ENCODE measurements at regions not wholly inside any gene's neighbourhood (a gene's known extent, or its start where the extent isn't known, plus 50 kb on each side); places are given as distances from the start of the nearest gene placed in this dataset.
"Not testable (repeated sequence)": the region's sequence is repeated elsewhere in the genome, so short reads cannot be mapped to it uniquely, and the experiment has no call there.

DNA sequence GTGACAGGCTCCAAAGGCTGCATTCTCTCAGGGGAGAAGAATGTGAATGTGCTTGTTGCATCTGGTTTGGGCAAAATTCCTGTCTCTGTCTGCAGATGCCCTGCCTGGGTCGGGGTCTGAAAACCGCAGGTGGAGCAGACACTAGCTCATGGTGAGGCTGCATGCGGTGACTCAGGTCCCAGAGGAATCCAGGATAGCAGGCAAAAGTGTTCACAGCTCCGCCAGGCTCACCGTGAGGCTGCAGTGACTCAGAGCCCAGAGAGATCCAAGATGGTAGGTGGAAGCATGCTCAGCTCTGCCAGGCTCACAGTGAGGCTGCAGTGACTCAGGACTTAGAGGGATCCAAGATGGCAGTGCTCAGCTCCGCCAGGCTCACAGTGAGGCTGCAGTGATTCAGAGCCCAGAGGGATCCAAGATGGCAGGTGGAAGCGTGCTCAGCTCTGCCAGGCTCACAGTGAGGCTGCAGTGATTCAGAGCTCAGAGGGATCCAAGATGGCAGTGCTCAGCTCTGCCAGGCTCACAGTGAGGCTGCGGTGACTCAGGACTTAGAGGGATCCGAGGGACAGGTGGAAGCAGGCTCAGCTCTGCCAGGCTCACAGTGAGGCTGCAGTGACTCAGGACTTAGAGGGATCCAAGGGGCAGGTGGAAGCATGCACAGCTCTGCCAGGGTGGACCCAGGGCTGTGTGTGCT, 200.5 kb downstream of the ACKR3 start:
- peak in 2 of 51 donors; percentile 17 to 80 for DNase-seq

DNA sequence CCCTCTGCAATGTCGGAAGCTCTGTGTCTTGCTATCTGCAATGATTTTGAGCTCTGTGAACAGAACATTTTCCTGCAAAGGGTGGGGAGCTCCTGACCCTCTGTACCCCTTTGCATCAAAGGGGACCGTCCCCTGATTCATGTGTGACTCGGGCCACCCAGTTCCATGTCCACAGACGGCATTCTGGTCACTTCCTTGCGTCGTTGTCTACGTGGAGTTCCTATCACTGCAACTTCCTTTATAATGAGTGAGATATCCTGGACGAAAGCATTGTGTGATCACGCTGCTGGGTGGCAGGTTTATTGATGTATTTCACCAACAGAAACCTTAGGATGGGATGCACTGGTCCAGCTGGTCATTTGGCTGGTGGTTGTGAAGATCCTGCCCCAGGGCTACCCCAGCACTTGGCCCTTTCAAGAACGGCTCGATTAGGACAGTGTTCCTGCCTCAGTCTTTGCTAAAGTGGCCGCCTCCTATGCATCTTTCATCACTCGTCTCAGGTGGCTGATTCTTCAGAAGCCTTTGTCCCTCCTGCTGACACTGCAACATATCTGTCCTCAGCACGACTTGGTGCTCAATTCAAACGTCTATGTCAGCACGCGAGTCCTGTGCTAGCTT, 202.7 kb downstream of the ACKR3 start:
- DNase-seq: no peak

DNA sequence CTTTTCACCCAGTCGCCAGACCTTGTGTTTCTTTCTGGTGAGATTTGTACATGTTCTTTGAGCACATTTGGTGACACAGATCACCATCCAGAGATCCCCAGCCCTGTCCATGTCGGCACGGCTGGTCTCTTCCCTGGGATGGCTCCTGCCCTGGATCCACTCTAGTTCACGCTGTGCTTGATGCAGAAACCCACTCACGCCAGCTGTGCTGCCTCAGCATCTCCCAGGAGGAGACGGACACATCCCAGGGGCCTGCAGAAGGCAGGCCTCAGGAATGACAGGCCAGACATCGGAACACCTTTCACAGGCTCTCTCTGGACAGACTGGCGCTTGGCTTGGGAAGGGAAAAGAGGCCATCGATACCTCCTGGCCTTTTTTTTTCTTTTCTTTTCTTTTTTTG, 203.6 kb downstream of the ACKR3 start:
- DNase-seq: no peak

DNA sequence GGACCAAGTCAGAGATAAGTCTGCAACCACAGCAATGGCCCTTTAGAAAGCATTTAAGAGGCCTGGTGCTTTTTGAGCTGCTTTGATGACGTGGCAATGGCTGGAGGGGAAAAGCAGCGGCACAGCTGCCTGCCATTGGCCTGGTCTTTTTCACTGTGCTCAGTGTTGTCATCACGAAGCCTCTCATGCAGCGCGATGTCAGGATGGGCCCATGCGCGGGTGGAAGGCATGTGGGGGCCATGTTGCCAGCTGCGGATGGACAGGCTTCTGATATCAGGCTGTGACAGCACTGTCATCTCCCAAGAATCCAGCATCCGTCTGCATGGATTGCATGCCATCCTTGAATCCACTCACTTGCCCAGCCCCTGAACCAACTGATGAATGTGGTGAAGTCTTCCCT, 204.5 kb downstream of the ACKR3 start:
- DNase-seq: no peak

DNA sequence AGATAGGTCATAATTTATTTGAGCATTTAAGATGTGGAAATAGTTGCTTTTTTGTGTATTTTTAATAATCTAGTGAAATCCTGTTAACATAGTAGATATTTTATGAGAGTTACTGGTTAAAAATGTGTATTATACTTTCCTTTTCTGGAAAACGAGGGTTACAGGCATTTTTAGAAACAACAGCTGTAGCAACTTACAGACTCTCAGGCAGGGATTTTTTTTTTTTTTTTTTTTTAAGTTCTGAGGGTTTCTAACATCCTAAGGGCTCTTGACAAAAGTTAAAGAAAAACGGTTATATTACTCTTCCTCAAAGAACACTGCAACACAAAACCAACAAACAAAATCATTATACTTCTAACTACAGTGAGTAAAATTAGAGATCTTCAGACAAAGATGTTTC, 205.9 kb downstream of the ACKR3 start:
- DNase-seq: no peak

DNA sequence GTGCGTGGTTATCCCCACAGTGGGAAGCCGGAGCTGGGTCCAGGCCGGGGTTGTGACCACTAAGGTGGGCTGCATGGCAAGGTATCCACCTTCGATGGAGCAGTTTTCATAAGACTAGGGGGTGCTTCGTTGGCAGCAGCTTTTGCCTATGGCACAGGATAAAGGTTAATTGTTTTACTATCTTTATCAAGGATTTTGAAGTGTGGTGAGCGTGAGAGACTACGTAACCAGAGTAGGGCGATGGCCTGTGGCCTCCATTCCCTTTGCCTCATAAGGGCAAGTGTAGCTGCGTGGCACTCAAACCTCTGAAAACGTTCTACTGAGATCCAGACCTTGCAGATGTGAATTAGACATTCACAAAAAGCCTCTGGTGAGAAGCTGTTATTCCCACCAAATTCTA, 206.6 kb downstream of the ACKR3 start:
- DNase-seq: no peak

DNA sequence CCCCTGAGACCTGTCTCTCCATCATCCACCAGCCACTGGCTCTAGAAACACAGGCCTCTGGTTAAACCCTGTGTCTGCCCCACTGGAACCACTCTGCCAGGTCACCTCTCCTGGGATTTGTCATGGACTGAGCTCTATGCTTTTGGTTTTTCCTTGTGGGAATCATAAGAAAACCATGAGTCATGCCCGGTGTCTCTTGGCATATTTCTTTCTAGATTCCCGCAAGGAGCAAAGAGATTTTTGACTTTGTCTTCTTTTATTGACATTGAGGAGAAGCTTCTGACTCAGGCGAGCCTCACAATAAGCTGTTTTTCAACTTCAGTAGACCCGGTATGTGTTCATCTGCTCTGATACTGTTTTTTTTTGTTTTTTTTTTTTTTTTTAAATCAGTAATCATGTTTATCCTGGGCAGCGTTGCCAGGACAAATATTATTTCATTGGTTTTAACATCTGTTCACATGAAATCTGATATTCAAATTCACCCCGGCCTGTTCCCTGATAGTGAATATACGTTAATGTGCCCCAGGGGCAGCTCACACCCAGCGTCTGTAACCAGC, 207.1 kb downstream of the ACKR3 start:
- DNase-seq: no peak

DNA sequence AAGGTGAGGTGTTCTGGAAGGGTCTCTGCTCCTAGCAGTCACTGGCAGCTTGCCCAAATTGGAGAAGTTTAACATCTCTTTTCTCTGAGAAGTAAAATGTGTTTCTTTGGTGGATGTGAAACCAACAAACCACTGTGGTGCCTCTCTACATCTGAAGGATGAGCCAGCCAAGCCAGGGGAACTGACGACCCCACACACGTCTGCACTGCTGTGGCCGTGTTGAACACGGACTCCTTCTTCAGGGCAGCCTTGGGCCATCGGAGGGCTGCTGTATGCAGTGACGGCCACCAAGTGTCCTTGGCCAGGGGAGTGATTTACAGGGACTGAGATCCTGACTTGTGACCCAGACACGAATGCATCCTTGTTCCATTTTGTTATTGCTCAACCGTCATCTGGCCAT, 207.8 kb downstream of the ACKR3 start:
- no peak for DNase-seq

DNA sequence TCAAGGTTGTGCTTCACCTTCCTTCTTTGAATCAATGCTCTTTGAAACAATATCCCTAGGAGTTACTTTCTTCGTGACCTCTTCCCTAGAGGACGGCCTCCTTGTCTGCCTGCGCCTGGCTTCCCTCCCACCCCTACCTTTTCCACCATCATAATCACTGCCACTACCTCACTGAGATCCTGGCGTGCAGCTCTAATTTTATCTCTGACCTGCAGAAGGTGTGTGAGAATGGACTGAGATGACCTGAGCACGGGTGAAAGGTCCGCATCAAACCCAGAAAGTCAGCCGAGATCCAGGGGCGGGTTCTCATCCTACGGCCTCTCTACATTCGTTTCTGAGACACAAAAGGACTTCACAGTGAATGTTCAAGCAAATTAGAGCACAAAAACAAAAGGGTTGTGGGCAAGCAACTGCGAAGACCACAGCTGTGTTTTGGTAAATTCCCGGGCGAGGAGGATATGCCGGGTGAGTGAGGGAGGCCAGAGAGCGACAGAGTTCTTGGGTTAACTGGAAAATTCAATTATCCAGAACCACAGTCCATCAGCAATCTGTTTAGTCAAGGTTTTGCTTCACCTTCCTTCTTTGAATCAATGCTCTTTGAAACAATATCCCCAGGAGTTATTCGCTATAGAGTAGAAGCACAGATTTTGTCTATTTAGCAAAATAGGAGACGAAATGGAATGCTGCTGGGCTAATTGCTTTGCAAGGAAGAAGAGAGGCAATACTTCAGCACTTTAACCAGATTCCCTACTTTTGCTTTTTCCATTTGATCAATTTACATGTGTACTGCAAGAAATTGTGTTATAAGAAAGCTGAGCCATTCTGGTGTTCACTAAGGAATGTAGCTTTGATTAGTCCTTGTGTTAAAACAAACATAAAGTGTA, 212.6 kb downstream of the ACKR3 start:
- no peak for DNase-seq

DNA sequence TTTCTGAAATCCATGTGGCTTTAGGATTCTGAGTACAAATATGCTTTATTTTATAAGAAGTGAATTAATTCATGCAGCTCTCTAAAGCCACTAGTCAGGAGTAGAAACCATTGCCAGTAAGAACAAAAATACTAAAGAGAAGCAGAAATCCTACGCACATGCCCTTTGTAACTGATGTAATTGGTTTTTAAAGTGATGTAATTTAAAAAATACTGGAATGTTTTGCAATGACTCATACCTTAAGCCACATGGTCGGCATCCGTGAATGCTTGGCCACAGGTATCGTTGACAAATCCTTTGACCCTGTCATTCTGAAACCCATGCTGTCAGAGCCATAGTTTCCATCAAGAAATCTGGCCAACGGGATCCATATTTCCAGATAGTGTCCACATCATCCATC, 213.3 kb downstream of the ACKR3 start:
- no peak for DNase-seq

DNA sequence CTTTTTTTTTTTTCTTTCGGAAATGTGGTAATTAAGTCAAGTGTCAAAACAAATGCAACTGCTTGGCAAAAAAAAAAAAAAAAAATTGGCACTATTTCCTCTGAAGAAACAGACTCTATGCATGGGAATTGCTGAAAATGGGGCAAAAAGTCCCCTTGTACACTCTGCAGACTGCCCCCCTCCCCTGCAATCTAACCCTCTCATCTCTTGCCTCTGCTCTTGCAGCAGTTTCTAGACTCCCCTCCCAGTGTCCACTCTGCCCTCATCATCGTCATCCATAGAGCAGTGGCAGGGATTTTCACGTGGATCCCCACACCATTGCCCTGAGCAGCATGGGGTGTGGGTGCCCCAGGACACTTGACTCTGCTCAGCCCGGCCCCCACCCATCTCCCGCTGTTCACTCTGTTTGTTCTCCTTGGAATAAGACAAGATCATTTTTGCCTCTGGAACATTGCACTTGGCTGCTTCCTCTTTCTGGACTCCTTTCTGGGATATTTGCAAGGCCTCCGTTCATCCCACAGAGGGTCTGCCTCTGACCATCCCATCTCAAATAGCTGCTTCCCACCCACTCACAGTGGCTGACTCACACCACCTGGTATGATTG, 213.9 kb downstream of the ACKR3 start:
- DNase-seq: no peak

DNA sequence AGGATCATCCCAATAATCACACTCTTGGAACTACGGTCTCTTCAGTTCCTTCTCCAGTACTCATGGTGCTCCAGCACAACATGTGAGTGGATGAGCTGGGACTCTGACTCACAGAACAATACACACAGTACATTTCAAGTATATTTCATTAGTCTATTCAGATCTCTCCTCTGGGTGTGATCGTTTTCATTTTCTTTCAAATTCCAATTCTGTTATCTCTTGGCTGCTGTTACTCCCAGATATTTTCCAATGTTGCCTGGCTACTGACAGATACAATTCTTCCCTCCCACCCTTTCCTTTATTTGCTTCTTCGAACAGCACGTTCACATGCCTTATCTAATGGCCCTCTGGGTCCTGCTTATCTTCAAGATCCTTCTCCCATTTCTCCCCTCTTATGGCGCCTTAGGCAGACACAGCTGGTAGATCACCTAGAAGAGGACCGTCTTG, 216.0 kb downstream of the ACKR3 start:
- DNase-seq: no peak

DNA sequence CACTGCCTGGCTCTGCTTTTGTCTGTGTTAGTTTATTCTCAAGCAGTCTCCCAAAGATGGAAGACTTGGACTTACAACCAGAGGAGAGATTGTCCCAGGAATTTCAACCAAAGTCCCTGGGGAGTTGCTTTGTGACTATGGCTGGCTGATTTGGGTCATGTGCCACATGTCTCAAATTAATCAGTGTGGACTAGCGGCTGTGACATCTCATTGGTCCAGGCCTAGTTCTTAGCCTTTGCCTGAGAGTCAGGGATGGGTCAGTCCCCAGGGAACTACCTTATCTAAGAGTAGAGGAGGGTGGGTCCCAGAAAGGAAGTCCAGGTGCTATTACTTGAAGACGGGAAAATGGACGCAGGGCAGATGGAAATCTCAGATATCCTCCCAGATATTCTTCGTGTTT, 217.1 kb downstream of the ACKR3 start:
- no peak for DNase-seq

DNA sequence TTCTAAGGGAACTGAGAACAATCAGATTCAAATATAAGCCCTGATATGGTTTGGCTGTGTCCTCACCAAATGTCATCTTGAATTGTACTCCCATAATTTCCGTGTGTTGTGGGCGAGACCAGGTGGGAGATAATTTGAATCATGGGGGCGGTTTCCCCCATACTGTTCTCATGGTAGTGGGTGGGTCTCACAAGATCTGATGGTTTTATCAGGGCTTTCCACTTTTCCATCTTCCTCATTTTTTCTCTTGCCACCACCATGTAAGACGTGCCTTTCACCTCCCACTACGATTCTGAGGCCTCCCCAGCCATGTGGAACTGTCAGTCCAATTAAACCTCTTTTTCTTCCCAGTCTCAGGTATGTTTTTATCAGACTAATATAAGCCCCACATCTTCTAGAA, 217.8 kb downstream of the ACKR3 start:
- not testable (repeated sequence) for DNase-seq

DNA sequence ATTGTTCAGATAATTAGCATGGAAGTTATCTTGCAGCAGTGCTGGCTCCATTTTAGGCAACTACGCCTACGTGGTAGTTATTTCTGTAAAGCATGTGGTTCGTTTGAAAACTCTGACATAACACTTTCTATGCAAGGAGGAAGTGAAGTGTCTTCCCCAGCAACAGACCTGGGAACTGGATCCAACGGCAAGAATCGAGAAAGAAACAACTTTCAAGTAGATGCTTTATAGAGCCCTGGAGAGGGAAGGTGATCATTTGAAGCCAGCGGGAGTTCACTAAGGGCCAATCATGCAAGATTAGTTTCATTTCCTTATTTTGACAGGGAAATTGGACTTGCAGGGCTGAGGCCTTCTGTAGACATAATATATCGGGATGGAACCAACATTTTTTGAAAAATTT, 218.3 kb downstream of the ACKR3 start:
- peak in 3 of 51 donors; percentile 6 to 40 (median 15) for DNase-seq

DNA sequence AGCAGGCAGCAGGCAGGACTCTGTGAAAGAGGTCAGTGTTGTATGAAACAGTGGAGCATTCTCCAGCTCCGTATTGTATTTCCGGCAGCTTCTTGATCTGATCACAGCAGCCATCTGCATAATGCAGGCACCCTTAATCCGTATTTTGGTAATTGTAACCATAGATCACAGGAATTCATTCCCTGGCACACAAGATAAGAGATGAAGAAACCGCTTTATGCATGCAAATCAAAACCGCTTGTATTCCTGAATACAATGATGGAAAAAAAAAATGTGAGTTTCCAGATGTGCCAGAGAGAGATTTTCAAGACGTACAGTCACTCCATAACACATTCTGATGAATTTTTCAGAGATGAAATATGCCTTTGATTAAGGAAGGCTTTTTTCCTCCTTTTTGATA, 221.3 kb downstream of the ACKR3 start:
- DNase-seq: no peak

DNA sequence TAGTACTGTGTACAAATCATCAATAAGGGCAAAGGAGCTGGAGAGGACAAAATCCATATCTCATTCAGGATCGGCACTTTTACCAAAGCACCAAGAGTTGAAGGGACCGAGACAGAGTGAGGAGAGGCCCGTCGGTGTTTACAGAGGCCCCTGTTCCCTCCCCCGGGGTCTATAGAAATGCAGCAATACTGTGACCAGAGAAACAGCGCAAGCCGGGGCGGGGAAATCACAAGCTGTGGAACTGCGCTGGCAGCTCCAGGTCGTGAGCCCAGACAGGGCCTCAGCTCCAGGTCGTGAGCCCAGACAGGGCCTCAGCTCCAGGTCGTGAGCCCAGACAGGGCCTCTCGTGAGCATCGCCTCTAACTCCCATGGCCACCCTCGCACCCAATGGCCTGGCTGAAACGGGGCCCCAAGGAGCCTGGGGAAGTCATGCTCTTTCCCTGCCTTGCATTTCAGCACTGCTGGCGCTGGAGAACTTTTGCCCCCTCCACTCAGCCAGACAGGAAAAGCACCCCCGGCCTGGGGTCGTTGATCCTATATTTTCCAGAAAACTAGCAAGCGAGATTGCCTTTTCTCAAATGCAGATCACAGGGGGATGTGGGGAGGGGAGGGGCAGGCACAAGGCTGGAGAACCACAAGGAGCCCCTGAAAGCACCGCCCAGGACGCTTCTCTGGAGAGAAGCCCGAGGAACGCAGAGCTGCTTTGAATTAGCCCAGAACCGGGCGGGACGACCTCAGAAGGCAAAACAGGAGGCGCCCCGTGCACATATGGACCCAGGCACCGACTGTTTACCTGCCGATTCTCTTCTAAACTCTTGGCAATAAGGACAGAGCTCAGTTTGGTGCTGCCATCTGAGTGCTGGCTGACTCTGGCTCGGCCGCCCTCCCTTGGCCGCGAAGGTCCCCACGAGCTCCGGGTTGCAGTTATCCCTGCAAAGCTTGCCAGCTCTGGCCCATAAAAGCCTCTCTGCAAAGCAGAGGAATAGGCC, 223.7 kb downstream of the ACKR3 start:
- no peak for DNase-seq

DNA sequence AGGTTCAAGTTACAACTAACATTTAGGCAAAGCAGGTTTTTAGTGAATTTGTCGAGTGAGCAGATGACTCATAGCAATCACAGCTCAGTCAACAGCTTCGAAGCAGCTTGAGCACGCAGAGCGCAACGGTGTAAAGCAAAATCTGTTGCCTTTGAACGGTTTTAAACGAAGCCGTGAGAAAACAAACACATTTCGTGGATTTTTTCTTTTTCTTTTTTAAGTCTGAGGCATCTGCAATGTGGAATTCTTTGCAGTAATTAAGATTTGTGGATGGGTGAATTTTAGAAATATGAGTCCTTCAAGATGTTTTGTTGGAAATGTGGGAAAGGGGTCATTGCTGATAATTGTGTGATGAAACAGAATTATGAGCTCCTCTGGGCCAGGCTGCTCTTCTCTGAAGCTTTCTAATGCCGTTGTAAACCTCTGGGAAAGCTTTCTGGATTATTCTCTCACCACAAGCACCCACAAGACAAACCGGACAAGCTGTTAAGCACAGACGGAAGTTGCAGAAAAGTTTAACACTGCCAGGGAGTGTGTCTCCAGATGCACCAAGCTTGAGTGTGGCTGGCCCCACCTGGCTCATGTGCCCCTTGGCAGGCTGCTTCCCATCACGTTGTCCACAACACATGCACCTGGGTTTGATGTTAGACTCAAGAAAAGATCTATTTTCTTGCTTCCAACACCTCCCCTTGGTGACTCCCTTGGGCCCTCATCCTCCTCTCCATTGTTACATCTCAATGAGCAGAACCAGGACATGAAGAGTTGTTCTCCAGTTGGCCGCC, 224.7 kb downstream of the ACKR3 start:
- DNase-seq: no peak

DNA sequence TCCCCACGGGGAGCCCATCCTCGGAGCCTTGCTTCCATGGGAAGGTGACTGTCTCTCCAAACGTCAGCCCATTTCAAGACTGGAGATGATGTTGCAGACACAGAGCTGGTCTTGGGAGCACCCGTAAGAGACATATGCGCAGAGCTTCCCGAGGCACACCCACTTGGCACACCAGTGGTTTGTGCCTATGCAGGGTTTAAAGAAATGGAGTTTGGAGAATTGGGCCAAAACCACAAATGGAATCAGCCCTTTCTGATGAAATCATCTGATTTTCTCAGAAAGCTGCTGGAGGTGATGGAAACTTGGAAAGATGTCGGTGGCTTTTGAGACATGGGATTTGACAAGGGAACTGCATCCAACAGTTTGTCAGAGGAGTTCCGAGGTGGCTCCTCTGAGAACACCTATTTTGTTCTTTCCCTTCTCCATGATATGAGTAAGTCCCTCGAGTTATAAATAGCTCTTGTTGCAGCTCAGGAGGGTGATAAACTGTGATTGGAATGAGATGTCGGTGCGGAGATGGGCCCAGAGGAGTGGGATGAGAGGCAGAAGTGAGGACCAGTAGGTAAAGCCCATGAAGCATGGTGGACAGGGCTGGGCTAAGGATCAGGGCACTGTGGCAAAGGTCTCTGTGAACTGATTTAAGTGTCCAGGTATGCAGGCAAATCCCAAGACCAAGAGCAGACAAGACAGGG, 225.7 kb downstream of the ACKR3 start:
- no peak for DNase-seq

Measured in hypothalamus (tissue), 51 donors.